ENCODE measurements at regions not wholly inside any gene's neighbourhood (a gene's known extent, or its start where the extent isn't known, plus 50 kb on each side); places are given as distances from the start of the nearest gene placed in this dataset.
"Not testable (repeated sequence)": the region's sequence is repeated elsewhere in the genome, so short reads cannot be mapped to it uniquely, and the experiment has no call there.

- not testable (repeated sequence) for H3K4me3 Mint-ChIP-seq; DNase-seq (ENCODE audit: extremely low spot score, unreplicated experiment); H3K9me3 Mint-ChIP-seq; H3K27me3 Mint-ChIP-seq; H3K4me1 Mint-ChIP-seq (ENCODE audit: unreplicated experiment); H3K36me3 Mint-ChIP-seq; H3K27ac Mint-ChIP-seq
Measured at GRCh38 chr21:5080015-5080414, 5441.4 kb upstream of the TPTE start.

- not testable (repeated sequence) for H3K27ac Mint-ChIP-seq; H3K27me3 Mint-ChIP-seq; H3K36me3 Mint-ChIP-seq; H3K4me1 Mint-ChIP-seq (ENCODE audit: unreplicated experiment); H3K9me3 Mint-ChIP-seq; DNase-seq (ENCODE audit: extremely low spot score, unreplicated experiment); H3K4me3 Mint-ChIP-seq
Measured at GRCh38 chr21:5084246-5084645, 5437.1 kb upstream of the TPTE start.

- H3K27me3 Mint-ChIP-seq; H3K27ac Mint-ChIP-seq; H3K36me3 Mint-ChIP-seq; H3K4me1 Mint-ChIP-seq (ENCODE audit: unreplicated experiment); DNase-seq (ENCODE audit: extremely low spot score, unreplicated experiment); H3K9me3 Mint-ChIP-seq; H3K4me3 Mint-ChIP-seq: not testable (repeated sequence)
Measured at GRCh38 chr21:5085456-5085855, 5435.9 kb upstream of the TPTE start.

- DNase-seq (ENCODE audit: extremely low spot score, unreplicated experiment); H3K9me3 Mint-ChIP-seq; H3K4me1 Mint-ChIP-seq (ENCODE audit: unreplicated experiment); H3K4me3 Mint-ChIP-seq; H3K36me3 Mint-ChIP-seq; H3K27ac Mint-ChIP-seq; H3K27me3 Mint-ChIP-seq: not testable (repeated sequence)
Measured at GRCh38 chr21:5086416-5086815, 5435.0 kb upstream of the TPTE start.

GRCh38 chr21:5088820-5089219 is 5432.6 kb upstream of the TPTE start:
- H3K36me3 Mint-ChIP-seq; H3K4me3 Mint-ChIP-seq; H3K27ac Mint-ChIP-seq; H3K4me1 Mint-ChIP-seq (ENCODE audit: unreplicated experiment); DNase-seq (ENCODE audit: extremely low spot score, unreplicated experiment); H3K27me3 Mint-ChIP-seq; H3K9me3 Mint-ChIP-seq: not testable (repeated sequence)

- not testable (repeated sequence) for H3K4me1 Mint-ChIP-seq (ENCODE audit: unreplicated experiment); DNase-seq (ENCODE audit: extremely low spot score, unreplicated experiment); H3K27me3 Mint-ChIP-seq; H3K27ac Mint-ChIP-seq; H3K36me3 Mint-ChIP-seq; H3K4me3 Mint-ChIP-seq; H3K9me3 Mint-ChIP-seq
Measured at GRCh38 chr21:5089399-5090089, 5431.8 kb upstream of the TPTE start.

GRCh38 chr21:5090132-5091079 is 5431.0 kb upstream of the TPTE start:
- DNase-seq (ENCODE audit: extremely low spot score, unreplicated experiment), result peak; percentile 32

GRCh38 chr21:5091274-5091673 is 5430.1 kb upstream of the TPTE start:
- not testable (repeated sequence) for H3K4me1 Mint-ChIP-seq (ENCODE audit: unreplicated experiment); H3K9me3 Mint-ChIP-seq; H3K36me3 Mint-ChIP-seq; H3K27ac Mint-ChIP-seq; H3K27me3 Mint-ChIP-seq; H3K4me3 Mint-ChIP-seq; DNase-seq (ENCODE audit: extremely low spot score, unreplicated experiment)

More at GRCh38 chr21:5090132-5091079, 5431.0 kb upstream of the TPTE start:
- H3K4me3 Mint-ChIP-seq; H3K27me3 Mint-ChIP-seq; H3K4me1 Mint-ChIP-seq (ENCODE audit: unreplicated experiment); H3K36me3 Mint-ChIP-seq; H3K9me3 Mint-ChIP-seq; H3K27ac Mint-ChIP-seq: not testable (repeated sequence)

GRCh38 chr21:5095628-5096027 is 5425.8 kb upstream of the TPTE start:
- H3K9me3 Mint-ChIP-seq; H3K4me3 Mint-ChIP-seq; H3K36me3 Mint-ChIP-seq; H3K27ac Mint-ChIP-seq; H3K27me3 Mint-ChIP-seq; DNase-seq (ENCODE audit: extremely low spot score, unreplicated experiment); H3K4me1 Mint-ChIP-seq (ENCODE audit: unreplicated experiment): not testable (repeated sequence)

- H3K9me3 Mint-ChIP-seq, H3K4me3 Mint-ChIP-seq, H3K36me3 Mint-ChIP-seq: not testable (repeated sequence)
Measured at GRCh38 chr21:5098010-5098743, 5423.2 kb upstream of the TPTE start.

GRCh38 chr21:5100604-5101174 is 5420.7 kb upstream of the TPTE start:
- not testable (repeated sequence) for H3K9me3 Mint-ChIP-seq; DNase-seq (ENCODE audit: extremely low spot score, unreplicated experiment); H3K4me3 Mint-ChIP-seq; H3K27me3 Mint-ChIP-seq; H3K36me3 Mint-ChIP-seq; H3K27ac Mint-ChIP-seq; H3K4me1 Mint-ChIP-seq (ENCODE audit: unreplicated experiment)

More at GRCh38 chr21:5098010-5098743, 5423.2 kb upstream of the TPTE start:
- not testable (repeated sequence) for H3K27me3 Mint-ChIP-seq; H3K27ac Mint-ChIP-seq; DNase-seq (ENCODE audit: extremely low spot score, unreplicated experiment); H3K4me1 Mint-ChIP-seq (ENCODE audit: unreplicated experiment)

GRCh38 chr21:5101749-5102148 is 5419.6 kb upstream of the TPTE start:
- peak; percentile 49 for DNase-seq (ENCODE audit: extremely low spot score, unreplicated experiment)
- not testable (repeated sequence) for H3K36me3 Mint-ChIP-seq; H3K4me3 Mint-ChIP-seq; H3K9me3 Mint-ChIP-seq; H3K27ac Mint-ChIP-seq; H3K27me3 Mint-ChIP-seq; H3K4me1 Mint-ChIP-seq (ENCODE audit: unreplicated experiment)

GRCh38 chr21:5103880-5104561 is 5417.4 kb upstream of the TPTE start:
- H3K27ac Mint-ChIP-seq; DNase-seq (ENCODE audit: extremely low spot score, unreplicated experiment); H3K4me3 Mint-ChIP-seq; H3K27me3 Mint-ChIP-seq; H3K36me3 Mint-ChIP-seq; H3K4me1 Mint-ChIP-seq (ENCODE audit: unreplicated experiment); H3K9me3 Mint-ChIP-seq: not testable (repeated sequence)
